Thymus (tissue), 11 donors: ENCODE measurements at regions not wholly inside any gene's neighbourhood (a gene's known extent, or its start where the extent isn't known, plus 50 kb on each side); places are given as distances from the start of the nearest gene placed in this dataset.

Experiments
- DNase-seq, 9 donors: peaks; one replicate each; pipeline ENCODE4 v3.0.0-alpha.2; 2013; ENCODE audit warnings: low spot score in 9 of 9, low read depth in 6 of 9, missing footprints in 1 of 9
- H3K27ac ChIP-seq, 2 donors: one replicate each; pipeline ENCODE4 v1.5.1; 2013; ENCODE audit warnings: control low read depth in 1 of 2, low read depth in 1 of 2, low read length in 1 of 2, mild to moderate bottlenecking in 1 of 2, moderate library complexity in 1 of 2
- H3K27me3 ChIP-seq, 2 donors: one replicate each; pipeline ENCODE4 v1.5.1; 2013; ENCODE audit warnings: low read length in 1 of 2; ENCODE audit not compliant: control insufficient read depth in 2 of 2, insufficient read depth in 1 of 2
- H3K36me3 ChIP-seq, 2 donors: one replicate each; pipeline ENCODE4 v1.5.1; 2013; ENCODE audit warnings: low read length in 1 of 2, mild to moderate bottlenecking in 1 of 2, moderate library complexity in 1 of 2; ENCODE audit not compliant: control insufficient read depth in 2 of 2, insufficient read depth in 2 of 2
- H3K4me1 ChIP-seq, 2 donors: one replicate each; pipeline ENCODE4 v1.5.1; 2013; ENCODE audit warnings: low read length in 2 of 2; ENCODE audit not compliant: control insufficient read depth in 2 of 2, insufficient read depth in 2 of 2
- H3K4me3 ChIP-seq, 2 donors: one replicate each; pipeline ENCODE4 v1.5.1; 2013; ENCODE audit warnings: low read length in 2 of 2, control low read depth in 1 of 2, mild to moderate bottlenecking in 1 of 2
- H3K9me3 ChIP-seq, 2 donors: one replicate each; pipeline ENCODE4 v1.5.1; 2013; ENCODE audit warnings: low read length in 1 of 2, mild to moderate bottlenecking in 1 of 2; ENCODE audit not compliant: control insufficient read depth in 2 of 2, insufficient read depth in 1 of 2
- WGBS: extraction: QIAGEN DNeasy Blood & Tissue Kit; methylation state at CpG from one replicate; pipeline ENCODE4 v1.1.7; 2013; 5-methylcytosine and 5-hydroxymethylcytosine counted together
- donor health status: healthy.

DNA sequence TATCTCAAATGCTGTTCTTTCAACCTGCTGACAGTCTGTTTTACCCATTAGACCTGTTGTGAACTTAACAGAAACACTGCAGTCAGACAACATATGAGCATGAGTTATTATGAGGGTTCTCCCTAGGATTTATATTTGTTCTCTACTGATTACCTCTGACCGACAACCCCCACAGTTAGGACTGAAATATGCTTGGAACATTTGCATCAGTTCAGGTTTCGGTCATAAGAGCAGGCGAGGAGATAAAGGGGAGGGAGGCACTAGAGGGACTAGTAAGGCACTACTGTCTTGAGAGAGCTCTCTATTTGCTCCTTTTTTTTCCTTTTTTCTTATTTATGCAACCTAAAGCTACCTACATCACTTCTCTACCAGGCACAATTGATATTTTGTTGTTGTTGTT lies 133.2 kb upstream of the REG3G start:
- Histone ChIP-seq H3K36me3 (no peaks in the 10 kb centered on the region), H3K27ac (no peak overlapping the region), H3K27me3 (no peaks in the 10 kb centered on the region), H3K9me3 (no peaks in the 10 kb centered on the region), H3K4me1 (no peaks in the 10 kb centered on the region), H3K4me3 (no peak overlapping the region)
- WGBS, result 94% methylated on average over 3 of the region's 3 CpGs
- DNase-seq, result no peak

DNA sequence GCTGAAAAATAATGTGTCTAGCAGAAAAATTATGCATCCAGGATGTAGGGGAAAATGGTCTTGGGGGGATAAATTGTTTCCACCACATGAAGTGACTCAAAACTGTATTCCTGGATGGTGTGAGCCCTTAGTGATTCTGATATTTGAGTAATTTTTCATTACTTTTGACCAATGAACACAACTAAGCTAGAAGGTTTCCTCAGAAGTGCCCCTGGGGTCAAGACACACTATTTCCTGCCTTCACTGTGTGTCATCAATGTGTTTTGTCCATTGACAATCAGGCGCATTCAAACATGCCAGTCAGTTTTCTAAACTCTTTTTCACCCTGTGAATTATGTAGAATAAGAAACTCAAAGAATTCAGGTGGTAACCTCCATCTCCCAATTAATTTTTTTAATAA lies 130.5 kb upstream of the REG3G start:
- Histone ChIP-seq H3K4me1 (no peaks in the 10 kb centered on the region), H3K4me3 (no peak overlapping the region), H3K36me3 (no peaks in the 10 kb centered on the region), H3K9me3 (no peaks in the 10 kb centered on the region), H3K27me3 (no peaks in the 10 kb centered on the region), H3K27ac (no peak overlapping the region)
- DNase-seq, result no peak
- WGBS, result 90% methylated on average over 1 of the region's 1 CpG

DNA sequence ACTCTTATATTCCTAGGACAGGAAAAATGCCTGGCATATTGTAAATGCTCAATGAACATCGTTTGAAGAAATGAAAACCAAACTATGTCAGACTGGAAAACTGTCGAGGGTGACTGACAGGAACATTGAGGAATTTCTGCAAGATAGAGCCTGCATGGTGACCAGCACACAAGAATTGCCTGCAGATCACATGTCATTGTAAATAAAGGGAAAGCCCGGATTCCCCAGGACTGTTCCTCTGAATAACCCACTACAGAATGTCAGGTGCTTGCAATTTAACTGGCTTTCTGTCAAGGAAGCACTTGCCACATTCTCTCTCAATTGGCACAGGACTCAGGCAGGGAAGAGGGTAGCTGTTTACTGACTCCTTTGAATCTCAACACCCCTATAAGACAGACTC lies 129.0 kb upstream of the REG3G start:
- Histone ChIP-seq H3K27me3 (no peaks in the 10 kb centered on the region), H3K4me3 (no peak overlapping the region), H3K4me1 (no peaks in the 10 kb centered on the region), H3K36me3 (no peaks in the 10 kb centered on the region), H3K9me3 (no peaks in the 10 kb centered on the region), H3K27ac (no peak overlapping the region)
- DNase-seq, result peak in 1 of 9 donors; percentile 0
- WGBS, result 82% methylated on average over 3 of the region's 3 CpGs

DNA sequence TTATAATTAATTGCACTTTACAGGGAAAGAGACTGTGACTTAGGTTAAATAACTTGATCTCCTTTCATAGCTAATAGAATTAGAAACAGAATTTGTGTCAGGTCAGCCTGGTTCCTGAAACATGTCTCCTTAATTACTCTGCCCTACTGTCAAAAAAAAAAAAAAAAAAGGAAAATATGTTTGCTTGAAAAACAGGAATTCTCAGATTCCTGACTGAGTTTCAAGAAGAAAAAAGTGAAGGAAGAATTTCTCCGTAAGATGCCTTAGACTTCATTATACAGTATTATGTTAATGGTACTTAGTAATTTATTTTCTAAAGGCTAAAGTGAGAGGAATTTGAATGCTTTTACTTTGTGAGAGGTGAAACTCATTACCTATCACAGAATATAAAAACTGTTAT lies 118.4 kb upstream of the REG3G start:
- WGBS, result 94% methylated on average over 1 of the region's 1 CpG

DNA sequence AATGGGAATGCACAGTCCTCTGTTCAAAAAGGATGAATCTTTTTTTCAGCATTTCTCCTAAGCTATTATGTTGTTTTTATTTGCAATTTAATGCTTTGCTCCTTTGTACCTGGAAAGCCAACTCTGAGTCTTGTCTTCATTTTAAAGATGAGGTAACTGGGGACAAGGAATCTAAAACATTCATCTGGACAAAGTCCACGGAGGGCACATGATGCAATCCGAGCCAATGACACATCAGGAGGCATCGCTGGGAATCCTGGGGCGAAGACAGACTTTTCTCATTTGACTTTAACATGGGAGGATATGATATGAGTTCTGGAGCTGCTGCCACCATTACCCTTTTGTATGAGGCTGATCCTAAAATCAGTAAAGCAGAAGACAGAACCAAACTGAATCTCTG lies 116.5 kb upstream of the REG3G start:
- H3K4me3 ChIP-seq, result no peak overlapping the region
- DNase-seq, result no peak

More for the DNA sequence above, 118.4 kb upstream of the REG3G start:
- Histone ChIP-seq H3K27ac (no peak overlapping the region), H3K27me3 (no peaks in the 10 kb centered on the region), H3K36me3 (no peaks in the 10 kb centered on the region), H3K4me1 (no peaks in the 10 kb centered on the region), H3K9me3 (no peaks in the 10 kb centered on the region), H3K4me3 (no peak overlapping the region)
- DNase-seq, result no peak

DNA sequence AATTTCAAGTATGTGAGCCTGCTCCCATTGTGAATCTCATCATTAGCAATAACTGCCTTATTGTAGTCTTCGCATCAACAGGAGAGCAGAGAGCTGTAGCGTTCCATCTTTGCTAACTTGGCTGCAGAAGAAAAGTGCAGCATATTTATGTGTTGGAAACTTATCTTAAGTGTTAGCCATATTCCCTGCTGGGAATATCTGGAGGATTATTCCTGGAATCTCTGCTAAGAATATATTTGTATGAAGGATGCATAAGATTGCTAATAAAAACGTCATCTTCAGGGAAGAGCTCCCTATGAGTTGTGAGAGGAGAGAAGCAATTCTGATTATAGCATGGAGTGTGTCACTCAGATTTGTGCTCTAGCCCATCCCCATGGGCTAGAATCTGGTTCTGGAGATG lies 115.1 kb upstream of the REG3G start:
- H3K27ac ChIP-seq, result no peak overlapping the region
- no peaks in the 10 kb centered on the region for H3K27me3 ChIP-seq
- no peaks in the 10 kb centered on the region for H3K4me1 ChIP-seq
- DNase-seq, result no peak
- 94% methylated on average over 3 of the region's 3 CpGs for WGBS
- H3K36me3 ChIP-seq, result no peaks in the 10 kb centered on the region
- H3K9me3 ChIP-seq, result no peaks in the 10 kb centered on the region
- no peak overlapping the region for H3K4me3 ChIP-seq

More for the DNA sequence above, 116.5 kb upstream of the REG3G start:
- 92% methylated on average over 4 of the region's 4 CpGs for WGBS
- no peak overlapping the region for H3K27ac ChIP-seq
- H3K36me3 ChIP-seq, result no peaks in the 10 kb centered on the region
- H3K27me3 ChIP-seq, result no peaks in the 10 kb centered on the region
- H3K9me3 ChIP-seq, result no peaks in the 10 kb centered on the region
- no peaks in the 10 kb centered on the region for H3K4me1 ChIP-seq

DNA sequence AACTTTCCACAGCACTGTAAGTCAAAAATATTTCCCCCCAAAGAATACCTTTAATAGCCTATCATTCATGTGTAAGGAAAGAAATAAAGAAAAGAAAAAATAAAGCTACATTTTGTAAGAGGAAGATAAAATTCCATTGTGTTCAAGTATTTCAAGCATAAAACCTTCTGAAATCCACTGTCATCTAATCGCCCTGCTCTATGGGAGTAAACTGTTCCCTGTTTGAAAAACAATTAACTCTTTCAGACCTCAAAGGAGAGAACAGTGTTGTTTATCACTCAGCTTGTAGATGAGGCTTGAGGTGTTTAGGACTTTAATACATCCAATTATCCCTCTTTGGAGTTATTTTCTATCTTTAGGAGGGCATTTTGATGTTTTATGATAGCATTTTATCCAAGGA lies 112.2 kb upstream of the REG3G start:
- 42% methylated on average over 1 of the region's 1 CpG for WGBS
- H3K27ac ChIP-seq, result no peak overlapping the region
- H3K36me3 ChIP-seq, result no peaks in the 10 kb centered on the region
- H3K4me1 ChIP-seq, result no peaks in the 10 kb centered on the region
- H3K27me3 ChIP-seq, result no peaks in the 10 kb centered on the region
- no peak for DNase-seq
- no peak overlapping the region for H3K4me3 ChIP-seq
- H3K9me3 ChIP-seq, result no peaks in the 10 kb centered on the region

DNA sequence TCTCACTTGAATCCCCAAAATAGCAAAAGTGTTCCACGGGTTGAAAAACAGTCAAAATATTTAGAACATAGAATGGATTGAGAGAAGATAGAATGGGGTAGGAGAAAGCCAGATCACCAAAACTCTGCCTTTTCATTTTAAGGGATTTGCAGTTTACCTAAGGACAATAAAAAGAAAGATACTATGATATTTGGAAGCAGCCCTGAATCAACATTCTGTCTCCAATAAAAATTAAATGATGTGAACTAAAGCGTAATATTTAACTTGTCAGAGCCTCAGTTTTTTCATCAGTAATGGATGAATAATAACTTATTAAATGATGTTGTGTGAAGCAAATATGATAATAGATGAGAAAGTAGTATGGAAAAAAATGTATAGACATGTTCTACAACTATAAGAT lies 100.2 kb upstream of the REG3G start:
- Histone ChIP-seq H3K27me3 (no peaks in the 10 kb centered on the region), H3K9me3 (no peaks in the 10 kb centered on the region), H3K36me3 (no peaks in the 10 kb centered on the region), H3K27ac (no peak overlapping the region), H3K4me1 (no peaks in the 10 kb centered on the region), H3K4me3 (no peak overlapping the region)
- 75% methylated on average over 2 of the region's 2 CpGs for WGBS
- DNase-seq, result no peak

DNA sequence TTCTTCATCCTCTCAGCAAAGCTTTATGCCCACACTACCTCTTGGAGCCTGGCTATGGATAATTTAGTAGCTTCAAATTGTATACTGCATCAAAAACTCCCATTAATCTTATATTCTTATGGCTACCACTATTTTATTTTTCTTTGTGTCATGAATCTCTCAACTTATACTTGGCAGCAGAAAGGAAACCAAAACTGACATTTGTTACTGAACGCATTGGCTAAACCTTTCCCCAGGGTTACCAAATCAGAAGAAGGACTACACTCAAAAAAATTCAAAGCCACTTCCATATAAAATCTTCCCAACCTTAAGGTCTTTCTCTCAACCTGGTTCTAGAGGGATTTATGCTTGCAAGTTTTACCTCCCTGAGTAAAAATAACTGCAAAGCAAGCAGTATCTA lies 97.0 kb upstream of the REG3G start:
- peak in 1 of 9 donors; percentile 0 for DNase-seq
- Histone ChIP-seq H3K4me1 (no peaks in the 10 kb centered on the region), H3K36me3 (no peaks in the 10 kb centered on the region), H3K9me3 (no peaks in the 10 kb centered on the region), H3K27me3 (no peaks in the 10 kb centered on the region), H3K27ac (no peak overlapping the region), H3K4me3 (no peak overlapping the region)
- 34% methylated on average over 1 of the region's 1 CpG for WGBS

DNA sequence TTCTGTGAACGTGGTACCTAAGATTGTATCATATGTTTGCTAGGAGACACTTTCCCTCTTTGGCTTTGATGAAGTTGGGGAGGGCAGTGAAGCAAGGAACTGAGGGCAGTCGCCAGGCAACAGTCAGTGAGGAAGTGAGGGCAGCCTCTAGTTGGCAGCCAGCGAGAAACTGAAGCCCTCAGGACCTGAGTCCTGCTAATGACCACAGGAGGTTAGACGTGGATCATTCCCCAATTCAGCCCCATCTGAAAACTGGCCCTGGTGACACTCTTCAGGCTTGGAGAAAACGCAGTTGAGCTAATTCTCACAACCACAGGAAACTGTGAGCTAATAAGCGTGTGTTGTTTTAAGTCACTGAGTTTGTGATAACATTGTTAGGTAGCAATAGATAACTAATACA lies 84.5 kb upstream of the REG3G start:
- 50% methylated on average over 6 of the region's 6 CpGs for WGBS
- H3K27ac ChIP-seq, result no peak overlapping the region

More for the DNA sequence above, 84.5 kb upstream of the REG3G start:
- Histone ChIP-seq H3K9me3 (no peaks in the 10 kb centered on the region), H3K4me1 (no peaks in the 10 kb centered on the region), H3K4me3 (no peak overlapping the region), H3K27me3 (no peaks in the 10 kb centered on the region), H3K36me3 (no peaks in the 10 kb centered on the region)
- no peak for DNase-seq
